GM18498 (cell line): ENCODE measurements at regions not wholly inside any gene's neighbourhood (a gene's known extent, or its start where the extent isn't known, plus 50 kb on each side); places are given as distances from the start of the nearest gene placed in this dataset.

Experiments
- ATAC-seq: cut with Tn5 transposase; IDR thresholded peaks from one replicate; pipeline ENCODE4 v1.9.1; 2021; ENCODE audit warnings: mild to moderate bottlenecking, moderate library complexity; ENCODE audit not compliant: unreplicated experiment

- no peak for ATAC-seq
These were observed 517.1 kb downstream of the LMO7 start for GRCh38 chr13:76153239-76153638.

- no peak for ATAC-seq
These were observed 512.8 kb downstream of the LMO7 start for GRCh38 chr13:76148926-76149325.

- no peak for ATAC-seq
These were observed 512.2 kb downstream of the LMO7 start for GRCh38 chr13:76148374-76148773.

GRCh38 chr13:76132532-76132931 is 496.4 kb downstream of the LMO7 start:
- no peak for ATAC-seq

- no peak for ATAC-seq
These were observed 495.4 kb downstream of the LMO7 start for GRCh38 chr13:76131551-76131950.

- ATAC-seq: no peak
These were observed 493.3 kb downstream of the LMO7 start for GRCh38 chr13:76129305-76130000.

GRCh38 chr13:76127922-76128321 is 491.8 kb downstream of the LMO7 start:
- no peak for ATAC-seq

- no peak for ATAC-seq
These were observed 487.4 kb downstream of the LMO7 start for GRCh38 chr13:76123548-76123947.

- no peak for ATAC-seq
These were observed 480.7 kb downstream of the LMO7 start for GRCh38 chr13:76116751-76117360.

- no peak for ATAC-seq
These were observed 470.6 kb downstream of the LMO7 start for GRCh38 chr13:76106763-76107162.

GRCh38 chr13:76094645-76095044 is 458.5 kb downstream of the LMO7 start:
- no peak for ATAC-seq

GRCh38 chr13:76091076-76091475 is 454.9 kb downstream of the LMO7 start:
- ATAC-seq: no peak

GRCh38 chr13:76086729-76087128 is 450.6 kb downstream of the LMO7 start:
- no peak for ATAC-seq

- no peak for ATAC-seq
These were observed 431.7 kb downstream of the LMO7 start for GRCh38 chr13:76067850-76068249.

- ATAC-seq: no peak
These were observed 417.1 kb downstream of the LMO7 start for GRCh38 chr13:76053181-76053580.

- no peak for ATAC-seq
These were observed 413.2 kb downstream of the LMO7 start for GRCh38 chr13:76049376-76049746.

GRCh38 chr13:76048675-76049375 is 412.7 kb downstream of the LMO7 start:
- ATAC-seq: no peak

GRCh38 chr13:76048131-76048530 is 412.0 kb downstream of the LMO7 start:
- no peak for ATAC-seq

- ATAC-seq: no peak
These were observed 407.7 kb downstream of the LMO7 start for GRCh38 chr13:76043874-76044273.

GRCh38 chr13:76038920-76039716 is 403.0 kb downstream of the LMO7 start:
- ATAC-seq: no peak

- no peak for ATAC-seq
These were observed 400.0 kb downstream of the LMO7 start for GRCh38 chr13:76036176-76036575.
